OCI-LY7 (cell line): ENCODE measurements at regions not wholly inside any gene's neighbourhood (a gene's known extent, or its start where the extent isn't known, plus 50 kb on each side); places are given as distances from the start of the nearest gene placed in this dataset.

Experiments
- CTCF ChIP-seq: fragments of 200-600 bp; sonication (generic); conservative IDR thresholded peaks from 2 replicates; pipeline ENCODE4 v1.5.1; 2014; ENCODE audit warnings: mild to moderate bottlenecking, antibody characterized with exemption, low read length, moderate library complexity, mixed read lengths
- EZH2phosphoT487 ChIP-seq: fragments of 200-600 bp; sonication (generic); IDR thresholded peaks from 2 replicates; pipeline ENCODE4 v1.6.1; 2018; ENCODE audit warnings: low read depth, borderline replicate concordance, mild to moderate bottlenecking, mixed run types, antibody characterized with exemption, low read length, moderate library complexity, mixed read lengths

DNA sequence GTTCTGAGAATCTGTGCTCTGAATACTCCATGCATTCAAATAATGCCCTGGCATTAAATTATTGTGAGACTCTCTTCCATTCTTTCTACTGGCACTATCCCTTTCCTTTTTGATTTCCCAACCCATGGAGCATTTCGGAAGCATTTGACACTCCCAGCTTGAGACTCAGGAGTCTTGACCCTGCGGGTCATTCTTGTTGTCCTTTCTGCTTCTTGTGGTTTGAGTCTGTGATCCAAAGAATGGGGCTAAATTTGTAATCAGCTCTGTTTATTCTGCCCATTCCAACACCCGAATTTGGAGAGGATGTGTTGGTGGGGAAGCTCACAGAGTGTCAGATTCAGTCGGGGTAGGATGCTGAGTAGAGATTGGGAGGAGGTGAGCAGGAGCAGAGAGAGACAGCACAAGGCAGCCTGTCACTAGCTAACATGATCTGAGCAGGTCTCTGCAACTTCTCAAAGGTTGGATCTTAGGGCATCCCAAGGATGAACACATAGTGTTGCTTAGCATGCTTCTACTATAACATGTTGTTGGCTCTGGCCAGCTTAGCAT, 80.4 kb upstream of the BMPER start:
- TF ChIP-seq CTCF (no peak), EZH2phosphoT487 (no peak)
